SH-SY5Y (cell line): ENCODE measurements at regions not wholly inside any gene's neighbourhood (a gene's known extent, or its start where the extent isn't known, plus 50 kb on each side); places are given as distances from the start of the nearest gene placed in this dataset.

Experiments used
- GATA2 ChIP-seq: IDR thresholded peaks from 2 replicates; pipeline ENCODE4 v1.6.1; 2011; ENCODE audit warnings: mild to moderate bottlenecking, low read depth, low read length
- GATA3 ChIP-seq: IDR thresholded peaks from 2 replicates; pipeline ENCODE4 v1.6.1; 2011; ENCODE audit warnings: low read depth, mild to moderate bottlenecking, low read length, moderate library complexity

DNA sequence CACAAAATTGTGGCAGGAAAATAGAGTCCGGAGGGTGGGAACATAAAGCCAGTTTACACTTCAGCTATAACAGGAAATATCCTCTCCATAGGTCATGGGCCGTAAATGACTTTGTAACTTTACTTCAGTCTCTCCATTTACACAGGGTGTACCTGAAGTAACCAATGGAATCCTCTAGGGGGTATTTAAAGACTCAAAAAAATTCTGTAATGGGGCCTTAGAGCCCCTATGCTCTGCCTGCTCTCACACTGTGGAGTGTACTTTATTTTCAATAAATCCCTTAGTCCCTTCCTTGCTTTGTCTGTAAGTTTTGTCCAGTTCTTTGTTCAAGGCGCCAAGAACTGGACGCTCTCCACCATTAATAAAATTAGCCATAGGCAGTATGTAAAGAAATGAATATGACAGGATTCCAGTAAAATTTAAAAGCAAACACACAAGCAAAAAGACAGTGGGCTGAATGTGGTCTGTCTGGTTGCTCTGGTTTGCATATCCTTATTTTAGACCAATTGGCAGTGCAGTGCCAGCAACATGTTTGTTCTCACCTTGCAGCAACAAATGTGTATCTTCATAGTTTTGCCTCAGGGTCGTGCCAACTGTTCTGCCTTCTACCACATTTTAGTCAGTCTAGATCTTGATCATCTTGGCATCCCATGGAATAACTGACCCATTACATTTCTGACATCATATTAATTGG, 801.5 kb upstream of the SPRY2 start:
- TF ChIP-seq GATA2: no peak
- no peak for TF ChIP-seq GATA3

DNA sequence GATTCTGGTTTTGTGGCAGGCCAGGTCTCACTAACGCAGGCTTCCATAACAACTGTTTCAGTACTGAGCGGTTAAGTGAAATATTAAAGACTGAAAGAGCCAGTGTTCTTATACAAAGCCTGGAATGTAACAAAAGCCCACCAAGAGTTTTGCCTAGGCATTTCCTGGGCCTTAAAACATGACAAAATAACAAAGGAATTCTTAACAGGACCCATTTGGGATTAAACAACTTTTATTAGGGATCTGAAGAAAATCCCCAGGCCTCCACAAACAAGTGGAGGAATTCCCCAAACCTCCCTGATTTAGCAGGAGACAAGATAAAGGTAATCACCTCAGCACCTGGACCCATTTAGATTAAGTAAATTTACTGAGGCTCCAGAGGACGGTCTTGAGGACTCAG, 799.7 kb upstream of the SPRY2 start:
- no peak for TF ChIP-seq GATA2
- no peak for TF ChIP-seq GATA3

DNA sequence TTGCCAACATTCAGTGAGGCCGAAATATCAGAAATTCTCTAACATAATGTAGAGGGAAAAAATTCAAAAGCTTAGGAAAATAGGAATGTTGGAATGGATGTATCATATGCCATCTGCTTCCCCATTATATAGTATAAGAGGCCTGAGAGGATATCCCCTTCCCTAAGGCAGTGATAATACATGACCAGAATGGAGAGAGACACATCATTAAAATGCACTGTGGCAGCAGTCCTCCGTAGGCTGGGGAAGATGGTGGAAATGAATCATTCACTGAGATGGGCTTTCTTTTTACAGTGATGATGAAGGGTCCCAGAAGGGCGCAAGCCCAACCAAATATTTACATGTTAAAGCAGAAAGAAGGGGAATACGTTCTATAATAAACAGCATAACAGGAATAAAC, 799.1 kb upstream of the SPRY2 start:
- TF ChIP-seq GATA2: no peak
- no peak for TF ChIP-seq GATA3

DNA sequence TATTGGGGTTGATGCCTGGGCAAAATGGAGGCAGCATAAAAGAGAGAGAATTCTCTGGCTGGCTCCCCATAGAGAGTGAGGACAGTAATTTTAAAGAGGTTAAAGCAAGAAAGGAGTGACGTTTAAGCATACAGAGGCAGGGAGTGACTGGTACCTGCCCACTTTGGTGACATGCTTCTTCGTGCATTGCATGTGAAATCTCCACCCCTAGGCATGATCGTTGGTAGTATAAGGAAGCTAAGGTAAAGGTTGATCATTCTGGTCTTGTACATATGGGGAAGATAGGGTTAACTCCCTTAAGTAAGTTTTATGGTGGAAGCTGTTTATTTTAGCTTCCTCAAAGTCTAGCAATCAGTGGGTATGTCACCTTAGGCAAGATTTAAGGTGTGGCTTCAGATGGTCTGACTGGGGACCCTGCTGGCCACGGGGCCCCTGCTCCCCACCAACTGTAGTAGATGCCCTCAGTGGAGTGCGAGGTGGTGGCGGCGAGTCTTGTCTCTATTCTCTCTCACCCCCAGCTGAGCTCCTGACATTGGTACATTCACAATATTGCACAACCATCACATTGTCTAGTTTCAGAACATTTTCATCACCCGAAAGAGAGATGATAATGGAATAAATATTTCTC, 797.5 kb upstream of the SPRY2 start:
- TF ChIP-seq GATA2: no peak
- TF ChIP-seq GATA3: no peak

DNA sequence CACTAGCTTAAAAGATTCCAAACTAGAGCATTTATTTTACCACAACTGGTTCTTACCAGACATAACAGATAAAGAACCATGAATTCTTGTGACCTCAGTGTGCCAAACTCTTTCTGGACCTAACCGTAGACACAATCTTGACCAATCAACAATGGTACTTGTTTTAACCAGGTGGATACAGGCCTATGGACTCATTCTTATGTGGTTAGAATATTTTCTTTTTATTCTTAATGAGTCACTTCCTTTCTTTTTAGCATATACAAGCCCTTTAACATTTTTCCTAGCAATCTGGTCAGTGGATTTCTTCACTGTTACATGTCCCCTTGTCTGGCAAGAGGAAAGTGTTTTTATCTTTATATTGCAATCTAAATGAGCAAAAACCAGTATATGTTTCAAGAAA, 792.1 kb upstream of the SPRY2 start:
- TF ChIP-seq GATA2: no peak
- TF ChIP-seq GATA3: no peak

DNA sequence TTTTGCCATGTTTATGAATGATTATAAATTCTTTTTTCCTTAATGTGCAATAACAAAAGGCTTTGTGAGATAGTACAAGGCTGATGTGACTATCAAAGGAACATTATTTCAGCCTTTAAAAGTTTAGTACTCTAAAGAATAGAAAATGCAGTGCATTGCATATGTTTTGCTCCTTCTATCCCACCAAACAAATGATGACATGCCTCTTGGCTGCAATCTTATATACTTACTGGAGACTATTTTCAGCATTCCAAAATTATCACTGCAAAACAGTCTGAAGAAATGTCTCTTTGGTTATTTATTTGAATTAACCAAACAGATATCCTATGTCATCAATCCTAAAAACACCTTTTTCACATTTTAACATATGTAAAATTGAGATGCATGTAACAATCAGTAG, 776.5 kb upstream of the SPRY2 start:
- TF ChIP-seq GATA3 (no peak), GATA2 (no peak)

DNA sequence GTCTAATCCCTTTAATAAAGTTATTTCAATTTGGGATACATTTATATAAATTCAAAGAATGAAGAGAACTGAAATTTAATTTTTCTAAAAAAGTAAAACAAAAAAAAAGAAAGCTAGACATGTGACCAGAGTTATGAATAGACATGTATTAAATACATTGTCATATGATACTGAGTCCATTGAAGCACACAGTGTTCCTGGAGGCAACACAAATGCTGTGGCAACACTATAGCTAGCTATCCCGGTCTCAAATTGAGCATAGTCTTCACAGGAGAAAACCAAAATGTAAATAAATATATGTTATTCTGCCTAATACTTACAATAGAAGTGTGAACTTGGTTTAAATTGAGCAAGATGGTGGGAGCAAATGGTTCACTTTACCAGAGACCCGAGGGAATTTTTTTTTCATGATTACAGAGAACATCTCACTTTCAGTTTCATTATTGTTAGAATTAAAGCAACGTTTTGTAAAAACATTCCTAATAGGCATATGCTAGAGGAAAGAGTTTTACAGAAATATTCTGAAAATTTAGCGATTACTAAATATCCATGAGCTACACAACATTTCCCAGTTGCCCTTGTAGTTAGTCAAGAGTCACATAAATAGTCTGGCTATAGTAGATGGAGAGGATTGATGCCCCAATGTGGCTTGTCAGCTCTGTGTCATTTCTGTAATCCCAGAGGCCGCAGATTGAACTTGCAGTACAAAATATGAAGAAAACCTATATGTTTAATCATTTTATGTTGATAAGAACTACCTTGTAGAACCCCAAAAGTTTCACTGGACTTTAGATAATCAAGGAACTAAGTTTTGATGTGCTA, 775.7 kb upstream of the SPRY2 start:
- no peak for TF ChIP-seq GATA2
- TF ChIP-seq GATA3: no peak

DNA sequence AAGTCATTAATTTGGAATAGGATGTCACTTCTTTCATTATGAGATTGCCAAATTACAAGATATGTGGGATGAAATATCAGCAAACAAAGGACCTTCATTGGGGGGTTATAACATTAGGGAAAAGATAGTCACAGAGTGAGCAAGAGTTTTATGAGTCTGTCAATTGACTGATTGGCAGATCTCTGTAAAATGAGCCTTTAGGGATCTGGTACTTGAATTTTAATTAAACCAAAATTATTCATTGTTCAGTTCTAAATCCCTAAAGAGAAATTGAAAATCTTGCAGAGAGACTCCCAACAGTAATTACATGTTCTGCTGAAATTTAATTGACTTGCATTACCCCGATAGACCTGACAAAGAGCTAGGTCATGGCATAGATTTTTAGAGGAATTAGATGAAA, 768.1 kb upstream of the SPRY2 start:
- TF ChIP-seq GATA3 (no peak), GATA2 (no peak)

DNA sequence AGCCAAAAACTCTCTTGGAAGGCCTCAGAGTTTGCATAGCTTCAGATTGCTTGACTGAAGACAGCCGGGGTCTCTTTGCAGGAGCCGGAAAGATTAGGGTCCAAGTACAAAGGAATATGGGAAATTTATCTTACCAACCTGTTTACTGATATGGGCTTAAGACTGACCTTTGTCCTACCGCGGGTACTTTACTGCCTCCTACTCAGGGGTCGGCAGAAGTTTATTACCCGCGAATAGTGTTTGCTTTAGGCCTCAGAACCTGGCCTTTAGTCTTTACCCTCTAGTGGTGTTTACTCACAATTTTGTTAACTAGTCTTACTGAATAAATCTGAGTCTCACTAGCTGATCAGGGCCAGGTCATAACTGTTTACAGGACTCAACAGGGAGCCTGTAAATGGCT, 765.4 kb upstream of the SPRY2 start:
- TF ChIP-seq GATA3: no peak
- no peak for TF ChIP-seq GATA2

DNA sequence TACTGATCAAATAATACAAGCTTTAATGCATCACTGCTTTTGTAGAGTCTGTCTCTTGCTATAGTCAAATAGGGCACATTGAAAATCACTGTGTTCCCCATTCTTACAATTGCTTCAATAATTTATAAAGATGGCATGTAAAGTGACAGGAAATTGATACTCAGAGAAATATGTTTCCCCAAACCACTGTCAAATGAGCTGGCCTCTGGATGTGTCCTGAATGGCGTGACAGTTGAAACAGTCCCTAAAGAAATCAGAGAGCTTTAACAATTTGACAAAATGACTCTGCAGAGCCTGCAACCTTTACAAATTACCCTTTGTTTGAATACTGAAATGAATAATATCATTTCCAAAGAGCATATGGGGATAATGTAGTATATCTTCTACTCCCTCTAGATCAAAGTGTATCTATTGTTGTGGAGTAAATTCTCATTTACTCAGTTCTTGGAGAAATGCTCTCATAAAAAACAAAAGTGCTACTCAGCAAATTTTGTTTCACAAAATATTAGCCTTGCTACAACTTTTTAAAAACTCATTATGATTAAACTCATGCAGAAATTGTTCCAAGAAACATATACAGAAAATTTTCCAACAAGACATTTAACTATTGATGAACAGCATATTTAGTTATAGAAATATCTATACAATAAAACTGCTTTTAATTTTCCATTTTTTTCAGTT, 763.2 kb upstream of the SPRY2 start:
- no peak for TF ChIP-seq GATA2
- TF ChIP-seq GATA3: no peak

DNA sequence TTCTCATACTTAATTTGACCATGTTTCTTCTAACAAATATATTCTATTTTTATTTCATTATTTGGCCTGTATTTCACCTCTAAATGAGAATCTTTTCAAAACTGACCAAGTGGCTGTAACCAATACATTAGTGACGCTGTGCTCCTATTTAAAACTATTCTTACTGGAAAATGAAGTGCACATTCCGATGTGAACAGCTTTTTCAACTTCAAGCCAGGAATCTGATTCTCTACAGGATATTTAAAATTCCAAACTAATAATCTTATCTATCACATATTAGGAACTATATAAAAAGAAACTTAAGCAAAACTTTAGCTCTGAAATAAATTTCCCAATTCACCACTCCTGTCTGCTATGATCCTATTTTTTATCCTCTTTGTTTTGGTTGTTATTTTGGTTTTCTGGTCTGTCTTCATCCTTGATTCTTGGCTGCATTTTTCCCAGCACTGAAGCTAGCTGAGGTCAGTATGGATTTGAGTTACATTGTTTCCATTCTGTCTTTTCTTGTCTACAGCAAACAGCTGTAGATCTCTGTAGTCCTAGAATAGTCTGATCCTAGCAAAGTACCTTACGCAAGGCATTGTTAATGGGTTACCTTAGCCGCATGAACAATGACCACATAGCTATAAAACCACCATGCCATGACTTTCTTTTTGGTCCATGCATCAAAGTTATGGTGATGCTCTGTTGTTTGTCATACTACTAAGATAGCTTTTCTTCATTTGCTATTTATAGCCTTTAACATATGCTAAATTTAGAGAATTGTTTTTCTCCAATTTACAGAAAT, 748.6 kb upstream of the SPRY2 start:
- TF ChIP-seq GATA2: no peak
- no peak for TF ChIP-seq GATA3

DNA sequence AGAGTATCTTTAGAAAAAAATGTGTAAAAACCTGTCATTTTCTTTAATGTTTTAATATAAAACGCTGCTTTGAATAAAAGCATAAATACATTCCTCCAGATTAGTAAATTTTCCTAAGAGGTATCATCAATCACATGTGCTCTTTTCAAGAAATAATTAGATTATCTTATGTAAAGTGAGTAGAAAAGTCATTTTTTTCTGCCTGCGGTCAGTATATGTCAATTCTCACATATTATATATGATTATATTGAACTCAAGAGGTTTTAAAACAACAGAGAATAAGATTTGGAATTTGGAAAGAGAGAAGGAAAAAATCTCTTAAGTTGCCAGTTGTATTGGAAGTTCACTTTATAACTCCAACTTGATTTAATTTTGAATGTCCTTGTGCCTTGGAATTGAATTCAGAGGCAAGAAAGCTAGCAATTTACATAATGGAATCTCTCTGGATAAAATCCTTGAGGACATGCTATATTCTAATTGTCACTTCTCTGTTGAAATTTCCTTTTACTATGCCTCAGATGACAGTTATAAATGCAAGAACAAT, 740.1 kb upstream of the SPRY2 start:
- TF ChIP-seq GATA3 (no peak), GATA2 (no peak)

DNA sequence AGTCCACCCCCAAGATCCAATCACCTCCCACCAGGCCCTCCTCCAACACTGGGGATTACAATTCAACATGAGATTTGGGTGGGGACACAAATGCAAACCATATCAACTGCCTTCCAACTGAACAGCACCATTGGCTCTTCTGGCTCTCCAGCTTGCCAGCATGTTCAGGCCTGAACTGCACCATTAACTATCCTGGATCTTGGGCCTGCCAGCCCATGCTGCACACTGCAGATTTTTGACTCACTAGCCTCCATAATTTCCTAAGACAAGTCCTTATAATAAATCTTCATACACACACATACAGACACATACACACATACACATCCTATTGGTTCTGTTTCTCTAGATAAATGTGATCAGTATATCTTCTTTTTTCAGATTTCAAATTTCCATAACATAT, 737.1 kb upstream of the SPRY2 start:
- no peak for TF ChIP-seq GATA2
- TF ChIP-seq GATA3: no peak
